IgD-negative memory B cell (primary cell): ENCODE measurements at regions not wholly inside any gene's neighbourhood (a gene's known extent, or its start where the extent isn't known, plus 50 kb on each side); places are given as distances from the start of the nearest gene placed in this dataset.
"Not testable (repeated sequence)": the region's sequence is repeated elsewhere in the genome, so short reads cannot be mapped to it uniquely, and the experiment has no call there.

ENCODE experiments used
- H3K27ac Mint-ChIP-seq, 3 donors: one replicate each; pipeline ENCODE4 v1.8.0; 2020 to 2022; ENCODE audit warnings: mild to moderate bottlenecking in 3 of 3, mixed read lengths in 3 of 3, moderate library complexity in 1 of 3
- H3K27me3 Mint-ChIP-seq: one replicate; pipeline ENCODE4 v1.8.0; 2021; ENCODE audit warnings: mixed read lengths
- H3K36me3 Mint-ChIP-seq: one replicate; pipeline ENCODE4 v1.8.0; 2020; ENCODE audit warnings: mild to moderate bottlenecking, mixed read lengths
- H3K4me1 Mint-ChIP-seq, 3 donors: one replicate each; pipeline ENCODE4 v1.8.0; 2020 to 2022; ENCODE audit warnings: mixed read lengths in 3 of 3, mild to moderate bottlenecking in 1 of 3
- H3K4me3 Mint-ChIP-seq, 4 donors: one replicate each; pipeline ENCODE4 v1.8.0; 2020 to 2022; ENCODE audit warnings: mild to moderate bottlenecking in 4 of 4, mixed read lengths in 4 of 4, moderate library complexity in 3 of 4
- H3K9me3 Mint-ChIP-seq, 3 donors: one replicate each; pipeline ENCODE4 v1.8.0; 2020 to 2021; ENCODE audit warnings: mixed read lengths in 3 of 3, mild to moderate bottlenecking in 1 of 3

DNA sequence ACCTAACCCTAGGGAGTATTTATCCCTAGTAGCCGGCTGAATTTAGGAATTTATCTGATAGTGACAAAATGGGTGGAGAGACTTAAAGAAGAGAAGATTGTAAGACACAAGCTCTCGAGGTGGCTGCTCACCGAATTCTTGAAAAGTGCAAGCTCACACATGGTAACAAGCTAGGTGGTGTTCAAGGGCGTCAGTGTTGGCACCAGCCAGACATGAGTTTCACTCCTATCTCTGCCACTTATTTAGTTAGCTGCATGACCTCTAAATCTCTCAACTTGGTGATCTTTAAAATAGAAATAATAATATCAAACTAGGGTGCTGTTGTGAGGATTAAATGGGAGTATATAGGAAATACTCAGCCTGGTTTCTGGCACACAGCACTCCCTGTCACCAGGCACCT, 102.6 kb upstream of the APCDD1 start:
- Mint-ChIP-seq H3K9me3 (peaks cover 0 to 10% (median 4%) of the 10 kb centered on the region in 3 donors), H3K27ac (no peak overlapping the region), H3K4me1 (peaks cover 0 to 1% (median 0%) of the 10 kb centered on the region in 3 donors), H3K36me3 (peaks cover 2% of the 10 kb centered on the region), H3K4me3 (no peak overlapping the region), H3K27me3 (peaks cover 2% of the 10 kb centered on the region)

DNA sequence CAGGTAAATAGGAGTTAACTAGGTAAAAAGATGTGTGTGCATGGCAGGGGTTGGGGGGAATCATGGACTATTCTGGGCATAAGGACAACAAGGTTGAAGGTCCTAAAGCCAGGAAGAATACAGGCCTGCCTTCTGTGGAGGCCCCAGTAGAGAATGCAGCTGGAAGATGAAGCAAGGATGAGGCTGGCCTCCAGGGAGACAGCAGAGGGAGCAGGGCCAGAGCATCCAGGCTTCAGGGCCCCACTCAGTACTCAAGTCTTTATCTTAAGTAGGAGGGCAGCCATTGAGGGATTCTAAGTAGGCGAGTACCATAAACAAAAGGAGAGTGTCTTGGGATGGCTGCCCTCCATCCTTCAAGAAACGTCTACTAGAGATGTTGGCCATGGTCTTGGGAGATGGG, 101.8 kb upstream of the APCDD1 start:
- Mint-ChIP-seq H3K9me3 (peaks cover 0 to 17% (median 8%) of the 10 kb centered on the region in 3 donors), H3K36me3 (peaks cover 3% of the 10 kb centered on the region), H3K27me3 (peaks cover 2% of the 10 kb centered on the region), H3K4me3 (no peak overlapping the region), H3K27ac (no peak overlapping the region), H3K4me1 (peaks cover 0 to 1% (median 0%) of the 10 kb centered on the region in 3 donors)

DNA sequence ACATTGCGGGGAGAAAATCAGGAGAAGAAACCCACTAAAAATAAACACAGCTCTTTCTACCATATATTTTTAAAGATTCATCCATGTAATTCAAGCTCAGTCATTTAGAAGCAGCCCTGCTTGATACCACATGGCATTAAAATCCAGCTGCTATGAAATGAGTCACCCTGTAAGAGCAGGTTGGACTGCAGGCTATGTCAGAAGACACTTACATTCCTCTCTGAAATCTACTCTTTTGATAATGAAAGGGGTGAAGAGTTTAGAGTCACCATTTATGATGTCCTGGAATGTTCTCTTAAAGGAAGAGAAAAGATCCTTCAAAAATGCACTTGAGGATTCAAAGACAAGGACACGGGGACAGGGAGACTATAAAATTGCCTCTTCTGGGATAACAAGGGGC, 100.6 kb upstream of the APCDD1 start:
- Mint-ChIP-seq H3K4me1 (peaks cover 0 to 1% (median 0%) of the 10 kb centered on the region in 3 donors), H3K27me3 (peaks cover 2% of the 10 kb centered on the region), H3K27ac (no peak overlapping the region), H3K9me3 (peaks cover 0 to 21% (median 8%) of the 10 kb centered on the region in 3 donors), H3K4me3 (no peak overlapping the region), H3K36me3 (peaks cover 3% of the 10 kb centered on the region)

DNA sequence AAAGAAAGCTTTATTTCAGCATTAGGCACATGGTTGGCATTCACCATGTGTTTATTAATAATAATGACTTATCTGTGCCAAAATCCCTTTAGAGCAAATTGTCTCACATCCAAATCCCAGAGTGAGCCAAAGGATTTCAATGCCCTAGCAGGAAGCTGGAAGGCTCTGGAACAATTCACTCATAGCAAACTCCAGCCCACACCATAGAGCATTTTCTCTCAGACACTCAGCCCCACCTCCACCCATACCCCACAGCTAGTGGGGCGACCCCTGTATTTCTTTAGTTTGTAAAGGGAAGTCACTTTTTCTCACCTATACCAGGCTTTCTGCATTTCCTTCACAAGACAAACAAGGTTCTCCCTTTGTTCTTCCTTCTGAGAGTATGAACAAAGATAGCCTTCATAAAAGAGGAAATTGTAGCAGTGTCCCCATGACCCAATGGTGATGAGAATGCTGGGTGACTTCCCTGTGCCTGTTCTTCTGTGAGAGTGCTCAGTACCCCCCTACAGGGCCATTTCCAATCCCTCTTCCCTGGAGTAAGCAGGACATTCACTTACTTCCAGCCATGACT, 100.1 kb upstream of the APCDD1 start:
- peaks cover 3% of the 10 kb centered on the region for H3K36me3 Mint-ChIP-seq
- H3K27ac Mint-ChIP-seq: no peak overlapping the region
- peaks cover 0 to 21% (median 8%) of the 10 kb centered on the region in 3 donors for H3K9me3 Mint-ChIP-seq
- H3K27me3 Mint-ChIP-seq: peaks cover 2% of the 10 kb centered on the region
- H3K4me3 Mint-ChIP-seq: no peak overlapping the region
- peaks cover 0 to 1% (median 0%) of the 10 kb centered on the region in 3 donors for H3K4me1 Mint-ChIP-seq

DNA sequence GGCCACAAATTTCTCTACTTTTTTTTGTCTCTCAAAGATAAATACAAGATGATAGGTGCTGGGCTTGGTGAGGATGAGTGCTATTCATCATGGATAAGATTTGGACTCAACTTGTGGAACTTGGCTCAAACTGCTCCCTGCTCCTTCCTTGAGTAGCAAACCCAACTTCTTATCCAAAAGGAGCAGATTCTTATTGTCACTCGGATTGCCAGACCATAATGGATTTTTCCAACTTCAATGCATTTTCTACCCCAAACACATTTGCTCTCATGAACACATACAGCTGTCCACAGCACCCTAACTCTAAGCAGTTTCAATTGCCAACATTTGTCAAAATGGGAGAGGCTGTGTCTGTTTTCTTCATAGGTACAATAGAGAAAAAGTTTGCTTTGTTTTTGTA, 99.5 kb upstream of the APCDD1 start:
- Mint-ChIP-seq H3K36me3 (peaks cover 3% of the 10 kb centered on the region), H3K27me3 (peaks cover 2% of the 10 kb centered on the region), H3K27ac (no peak overlapping the region), H3K4me1 (peaks cover 0 to 1% (median 0%) of the 10 kb centered on the region in 3 donors), H3K4me3 (no peak overlapping the region), H3K9me3 (peaks cover 0 to 21% (median 8%) of the 10 kb centered on the region in 3 donors)

DNA sequence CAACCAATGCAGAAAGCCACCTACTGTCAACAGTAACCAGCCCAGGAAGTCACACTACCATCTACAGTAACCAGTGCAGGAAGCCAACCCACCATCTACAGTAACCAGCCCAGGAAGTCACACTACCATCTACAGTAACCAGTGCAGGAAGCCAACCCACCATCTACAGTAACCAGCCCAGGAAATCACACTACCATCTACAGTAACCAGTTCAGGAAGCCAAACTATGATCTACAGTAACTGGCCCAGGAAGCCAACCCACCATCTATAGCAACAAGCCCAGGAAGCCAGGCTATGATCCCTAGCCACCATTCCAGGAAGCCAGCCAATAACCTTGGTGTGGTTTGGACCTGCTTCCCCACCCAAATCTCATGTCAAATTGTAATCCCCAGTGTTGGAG, 97.4 kb upstream of the APCDD1 start:
- H3K36me3 Mint-ChIP-seq, H3K27ac Mint-ChIP-seq, H3K27me3 Mint-ChIP-seq, H3K4me1 Mint-ChIP-seq, H3K4me3 Mint-ChIP-seq: not testable (repeated sequence)
- peaks cover 0 to 21% (median 8%) of the 10 kb centered on the region in 3 donors for H3K9me3 Mint-ChIP-seq

DNA sequence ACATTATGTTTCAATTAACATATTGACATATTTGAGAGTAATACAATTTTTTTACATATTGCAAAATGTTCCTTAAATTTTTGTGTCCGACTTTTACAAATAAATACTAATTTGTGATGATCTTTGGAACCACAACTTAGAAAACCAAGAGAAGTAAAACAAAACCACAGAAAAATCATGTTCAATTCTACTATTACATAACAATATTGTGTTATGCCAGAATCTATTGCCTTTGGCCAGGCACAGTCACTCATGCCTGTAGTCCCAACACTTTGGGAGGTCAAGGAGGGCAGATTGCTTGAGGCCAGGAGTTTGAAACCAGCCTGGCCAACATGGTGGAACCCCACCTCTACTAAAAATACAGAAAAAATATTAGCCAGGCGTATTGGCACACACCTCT, 92.8 kb upstream of the APCDD1 start:
- Mint-ChIP-seq H3K36me3 (peaks cover 5% of the 10 kb centered on the region), H3K27me3 (peaks cover under 1% of the 10 kb centered on the region), H3K4me3 (no peak overlapping the region), H3K27ac (no peak overlapping the region), H3K4me1 (no peaks in the 10 kb centered on the region), H3K9me3 (peaks cover 6 to 22% (median 16%) of the 10 kb centered on the region in 3 donors)

DNA sequence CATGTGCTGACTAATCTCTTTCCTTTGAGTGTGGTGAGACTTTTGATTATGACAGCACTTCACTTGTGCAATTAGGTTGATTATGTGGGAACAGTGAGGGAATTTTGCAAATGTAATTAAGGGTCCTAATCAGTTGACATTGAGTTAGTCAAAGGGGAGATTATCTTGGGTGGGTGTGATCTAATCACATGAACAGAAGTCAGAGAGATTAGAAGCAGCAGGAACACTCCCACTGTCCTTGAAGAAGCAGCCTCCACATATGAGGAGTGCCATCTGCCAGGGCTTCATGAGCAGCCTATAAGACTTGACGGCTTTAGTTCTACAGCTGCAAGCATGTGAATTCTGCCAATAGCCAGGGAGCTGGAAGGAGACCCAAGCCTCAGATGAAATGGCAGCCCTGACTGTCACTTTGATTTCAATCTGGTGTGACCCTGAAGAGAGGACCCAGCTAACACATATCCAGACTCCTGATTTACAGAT, 89.4 kb upstream of the APCDD1 start:
- H3K27ac Mint-ChIP-seq: no peak overlapping the region
- H3K36me3 Mint-ChIP-seq: peaks cover 5% of the 10 kb centered on the region
- H3K4me1 Mint-ChIP-seq: no peaks in the 10 kb centered on the region
- H3K9me3 Mint-ChIP-seq: peaks cover 6 to 11% (median 11%) of the 10 kb centered on the region in 3 donors
- no peak overlapping the region for H3K4me3 Mint-ChIP-seq
- peaks cover 2% of the 10 kb centered on the region for H3K27me3 Mint-ChIP-seq

DNA sequence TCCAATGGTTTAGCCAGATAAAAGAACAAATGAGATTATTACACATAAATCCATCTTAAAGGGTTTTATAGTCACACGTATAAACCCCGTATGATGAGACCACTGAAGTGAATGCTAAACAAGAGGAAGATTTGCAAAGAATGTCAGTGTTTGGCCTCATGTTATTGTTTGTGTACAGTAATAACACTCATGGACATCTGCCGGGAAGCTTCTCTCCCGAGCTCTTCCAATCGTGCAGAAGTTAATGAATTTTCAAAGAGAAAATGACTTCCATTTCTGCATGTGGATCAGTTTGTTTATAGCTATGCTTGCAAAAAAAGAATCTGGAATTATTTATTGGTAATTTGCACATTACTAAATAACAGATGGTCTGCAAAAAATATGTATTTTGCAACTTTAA, 88.5 kb upstream of the APCDD1 start:
- Mint-ChIP-seq H3K27me3 (peaks cover 2% of the 10 kb centered on the region), H3K4me1 (no peaks in the 10 kb centered on the region), H3K36me3 (peaks cover 5% of the 10 kb centered on the region), H3K4me3 (no peak overlapping the region), H3K9me3 (peaks cover 6 to 11% (median 11%) of the 10 kb centered on the region in 3 donors), H3K27ac (no peak overlapping the region)

DNA sequence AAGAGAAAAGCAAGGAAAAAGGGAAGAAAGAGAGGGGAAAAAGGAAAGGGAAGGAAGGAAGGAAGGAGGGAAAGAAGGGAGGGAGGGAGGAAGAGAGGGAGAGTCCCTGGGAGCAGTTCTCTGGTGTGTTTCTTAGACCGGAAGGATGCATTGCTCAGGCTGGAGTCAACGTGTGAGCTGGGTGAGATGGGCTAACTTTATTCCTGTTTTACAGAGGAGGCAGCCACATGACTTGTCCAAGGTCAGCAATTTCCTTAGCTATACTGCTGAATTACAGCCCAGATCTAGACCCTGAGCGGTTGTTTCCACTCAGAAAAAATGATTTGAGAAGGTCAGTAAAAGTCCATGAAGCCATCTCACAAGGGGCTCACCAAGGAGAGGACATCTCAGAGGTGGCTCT, 86.6 kb upstream of the APCDD1 start:
- Mint-ChIP-seq H3K9me3 (peaks cover 6 to 11% (median 9%) of the 10 kb centered on the region in 3 donors), H3K36me3 (peaks cover 7% of the 10 kb centered on the region), H3K27me3 (peaks cover 2% of the 10 kb centered on the region), H3K27ac (no peak overlapping the region), H3K4me1 (no peaks in the 10 kb centered on the region), H3K4me3 (no peak overlapping the region)

DNA sequence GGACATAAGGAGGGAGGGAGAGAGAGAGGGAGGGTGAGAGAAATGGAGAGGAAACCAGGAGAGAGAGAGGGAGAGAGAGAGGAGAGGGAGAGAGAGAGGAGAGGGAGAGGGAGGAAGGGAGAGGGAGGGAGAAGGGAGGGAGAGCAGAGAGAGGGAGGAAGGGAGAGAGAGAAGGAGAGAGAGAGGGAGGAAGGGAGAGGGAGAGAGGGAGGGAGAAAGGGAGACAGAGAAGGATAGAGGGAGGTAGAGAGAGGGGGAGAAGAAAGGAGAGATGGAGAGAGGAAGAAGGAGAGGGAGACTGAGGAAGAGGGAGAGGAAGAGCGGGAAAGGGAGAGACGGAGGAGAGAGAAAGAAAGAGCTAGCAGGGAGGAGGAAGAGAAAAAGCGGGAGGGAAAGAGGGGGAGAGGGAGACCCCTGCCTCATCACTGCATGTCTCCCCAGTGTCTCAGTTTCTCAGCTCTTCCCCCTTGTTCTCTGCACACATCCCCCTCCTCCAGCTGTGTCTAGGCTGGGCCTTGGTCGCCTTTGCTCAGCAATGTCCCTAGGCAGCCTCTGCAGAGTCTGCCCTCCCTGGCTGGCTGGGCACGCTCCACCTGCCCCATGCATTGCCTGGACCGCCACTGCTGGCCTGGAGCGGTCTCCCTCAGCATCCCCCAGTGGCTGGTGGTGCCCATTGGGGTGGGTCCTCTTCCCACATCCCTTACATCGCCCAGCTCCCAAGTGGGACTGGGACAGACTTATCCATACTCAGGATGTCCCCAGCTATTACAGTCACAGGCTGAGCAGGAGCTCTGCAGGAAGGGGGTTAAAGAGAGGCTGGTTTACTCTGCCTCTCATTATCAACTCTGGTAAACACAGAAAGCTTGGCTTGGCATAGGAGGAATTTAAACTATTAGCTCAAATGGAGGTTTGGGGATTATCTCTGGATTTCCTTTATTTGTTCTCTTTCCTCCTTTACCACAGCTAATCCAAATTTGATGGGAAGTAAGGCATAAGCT, 85.7 kb upstream of the APCDD1 start:
- no peaks in the 10 kb centered on the region for H3K4me1 Mint-ChIP-seq

DNA sequence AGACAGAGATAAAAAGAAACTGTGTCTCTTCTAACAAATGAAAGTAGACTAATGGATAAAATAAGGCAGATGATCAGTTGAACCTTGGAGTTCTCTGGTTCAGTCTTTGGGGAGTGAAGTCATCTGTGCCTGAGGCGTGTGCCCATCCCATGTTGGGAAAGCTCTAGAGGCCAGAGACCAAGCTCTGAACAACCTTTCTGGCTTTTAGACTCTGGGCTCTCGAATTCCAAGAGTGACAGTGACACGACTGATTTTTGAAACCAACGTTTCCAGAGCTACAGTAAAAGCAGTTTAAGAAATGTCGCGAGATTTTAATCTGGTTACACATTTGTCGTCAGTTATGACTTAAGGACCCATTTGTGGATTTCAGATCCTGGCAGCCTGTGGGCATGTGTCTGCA, 83.7 kb upstream of the APCDD1 start:
- peaks cover 2% of the 10 kb centered on the region for H3K27me3 Mint-ChIP-seq
- H3K9me3 Mint-ChIP-seq: no peaks in the 10 kb centered on the region
- no peak overlapping the region for H3K4me3 Mint-ChIP-seq
- H3K4me1 Mint-ChIP-seq: no peaks in the 10 kb centered on the region
- no peak overlapping the region for H3K27ac Mint-ChIP-seq
- peaks cover 4% of the 10 kb centered on the region for H3K36me3 Mint-ChIP-seq

More for the DNA sequence above, 85.7 kb upstream of the APCDD1 start:
- Mint-ChIP-seq H3K36me3 (peaks cover 7% of the 10 kb centered on the region), H3K9me3 (peaks cover 3 to 7% (median 6%) of the 10 kb centered on the region in 3 donors), H3K27ac (no peak overlapping the region), H3K27me3 (peaks cover 2% of the 10 kb centered on the region), H3K4me3 (no peak overlapping the region)

DNA sequence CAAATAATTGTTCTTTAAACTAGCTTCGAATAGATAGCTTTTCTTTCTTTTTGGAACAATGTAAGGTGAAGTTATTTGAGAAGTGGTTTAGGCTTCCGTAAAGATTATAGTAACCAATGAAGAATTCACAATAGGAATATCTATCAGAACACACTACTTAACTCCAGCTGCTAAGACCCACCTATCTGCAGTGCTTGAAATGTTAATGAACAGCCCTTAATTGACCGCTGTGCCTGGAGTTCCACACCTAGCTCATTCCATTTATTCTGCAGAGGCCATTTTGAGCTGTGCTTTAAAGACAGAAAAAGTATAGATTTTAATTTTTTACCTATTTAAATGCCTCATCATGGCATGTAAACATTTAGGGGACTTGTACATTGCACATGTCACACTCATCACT, 83.3 kb upstream of the APCDD1 start:
- Mint-ChIP-seq H3K27me3 (peaks cover 2% of the 10 kb centered on the region), H3K9me3 (no peaks in the 10 kb centered on the region), H3K4me3 (no peak overlapping the region)

DNA sequence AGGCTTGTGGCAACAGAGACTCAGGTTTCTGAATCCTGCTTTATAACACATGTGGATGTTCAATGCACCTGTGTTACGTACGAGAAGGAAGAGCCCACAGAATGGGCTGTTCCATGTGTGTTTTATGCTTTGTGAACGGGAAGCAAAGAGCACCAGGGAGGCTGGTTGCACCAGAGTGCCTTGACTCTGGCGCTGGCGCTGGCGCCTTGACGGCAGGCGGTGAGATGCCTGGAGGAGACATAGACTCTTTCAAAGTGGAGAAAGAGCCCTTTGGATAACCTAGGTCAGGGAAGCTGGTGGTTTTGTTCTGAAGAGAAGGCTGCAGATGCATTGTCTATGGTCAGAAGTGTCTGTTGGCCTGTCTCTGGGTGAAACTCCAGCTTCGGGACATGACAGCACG, 80.2 kb upstream of the APCDD1 start:
- Mint-ChIP-seq H3K4me3 (no peak overlapping the region), H3K27me3 (peaks cover 4% of the 10 kb centered on the region), H3K36me3 (peaks cover 2% of the 10 kb centered on the region), H3K27ac (no peak overlapping the region), H3K4me1 (no peaks in the 10 kb centered on the region), H3K9me3 (no peaks in the 10 kb centered on the region)

More for the DNA sequence above, 83.3 kb upstream of the APCDD1 start:
- Mint-ChIP-seq H3K4me1 (no peaks in the 10 kb centered on the region), H3K36me3 (peaks cover 4% of the 10 kb centered on the region), H3K27ac (no peak overlapping the region)

DNA sequence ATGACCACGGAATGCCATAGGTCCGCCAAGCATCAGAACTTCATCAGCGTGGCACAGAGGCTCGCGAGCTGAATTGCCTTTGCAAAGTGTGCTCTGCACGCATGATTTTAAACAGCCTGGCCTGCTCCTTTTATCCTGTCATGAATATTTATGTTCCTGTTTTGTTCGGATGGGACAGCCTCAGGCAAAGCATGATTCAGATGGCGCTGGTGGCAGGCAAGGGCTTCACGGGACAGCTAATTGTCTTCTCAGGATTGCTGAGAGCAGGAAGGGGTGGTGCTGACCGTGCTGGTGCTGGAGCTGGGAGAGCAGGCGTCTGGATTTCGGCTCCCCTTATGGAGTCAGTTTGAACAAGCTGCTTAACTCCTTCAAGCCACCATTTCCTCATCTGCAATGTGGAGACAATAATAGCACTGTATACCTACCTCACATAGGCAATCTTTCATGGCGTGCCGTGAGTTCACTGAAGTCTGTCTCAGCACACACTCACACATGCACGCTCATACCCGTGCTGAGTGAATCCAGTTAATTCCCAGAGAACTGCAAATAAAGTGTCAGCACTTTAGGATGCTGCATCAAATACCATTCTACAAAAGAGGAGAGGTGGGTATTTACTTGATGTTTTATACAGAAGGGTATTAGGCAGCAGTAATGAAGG, 79.7 kb upstream of the APCDD1 start:
- no peak overlapping the region for H3K4me3 Mint-ChIP-seq
- peaks cover 2% of the 10 kb centered on the region for H3K36me3 Mint-ChIP-seq
- H3K4me1 Mint-ChIP-seq: no peaks in the 10 kb centered on the region
- H3K27me3 Mint-ChIP-seq: peaks cover 4% of the 10 kb centered on the region
- no peak overlapping the region for H3K27ac Mint-ChIP-seq
- H3K9me3 Mint-ChIP-seq: no peaks in the 10 kb centered on the region
